Lung (tissue), 11 donors: ENCODE measurements at regions not wholly inside any gene's neighbourhood (a gene's known extent, or its start where the extent isn't known, plus 50 kb on each side); places are given as distances from the start of the nearest gene placed in this dataset.

Experiments used
- ATAC-seq: fragments of 200-7000 bp; cut with Tn5 transposase; one replicate; pipeline ENCODE4 v1.9.1; 2020; ENCODE audit warnings: moderate number of reproducible peaks; ENCODE audit not compliant: insufficient read depth, low FRiP score
- DNase-seq, 3 donors: peaks; one replicate each; pipeline ENCODE4 v3.0.0-alpha.2; 2013 to 2017
- H3K27ac ChIP-seq, 2 donors: one replicate each; pipeline ENCODE4 v1.5.1; 2013; ENCODE audit warnings: mild to moderate bottlenecking in 2 of 2, moderate library complexity in 2 of 2, control low read depth in 1 of 2, inconsistent platforms in 1 of 2, low read depth in 1 of 2, low read length in 1 of 2
- H3K27me3 ChIP-seq, 3 donors: one replicate each; pipeline ENCODE4 v1.5.1; 2013; ENCODE audit warnings: low read length in 2 of 3; ENCODE audit not compliant: control insufficient read depth in 3 of 3, insufficient read depth in 3 of 3
- H3K36me3 ChIP-seq, 4 donors: one replicate each; pipeline ENCODE4 v1.5.1; 2013; ENCODE audit warnings: low read length in 4 of 4, mild to moderate bottlenecking in 1 of 4, moderate library complexity in 1 of 4; ENCODE audit not compliant: control insufficient read depth in 4 of 4, insufficient read depth in 4 of 4
- H3K4me1 ChIP-seq, 5 donors: one replicate each; pipeline ENCODE4 v1.5.1; 2013; ENCODE audit warnings: low read length in 5 of 5, mild to moderate bottlenecking in 2 of 5, moderate library complexity in 1 of 5; ENCODE audit not compliant: control insufficient read depth in 5 of 5, insufficient read depth in 5 of 5
- H3K4me3 ChIP-seq: one replicate; pipeline ENCODE4 v1.5.1; 2013; ENCODE audit warnings: mild to moderate bottlenecking, control low read depth, moderate library complexity
- H3K9ac ChIP-seq, 2 donors: one replicate each; pipeline ENCODE4 v1.5.1; 2013; ENCODE audit warnings: low read length in 2 of 2, control low read depth in 1 of 2; ENCODE audit not compliant: insufficient read depth in 1 of 2
- H3K9me3 ChIP-seq, 4 donors: one replicate each; pipeline ENCODE4 v1.5.1; 2013; ENCODE audit warnings: low read length in 3 of 4, mild to moderate bottlenecking in 1 of 4, moderate library complexity in 1 of 4; ENCODE audit not compliant: control insufficient read depth in 4 of 4, insufficient read depth in 3 of 4
- WGBS, 2 donors: extraction: QIAGEN DNeasy Blood & Tissue Kit; methylation state at CpG; one replicate each; pipeline ENCODE4 v1.1.7; 2013; 5-methylcytosine and 5-hydroxymethylcytosine counted together
- TF ChIP-seq, protein P1 (sequence below): IDR thresholded peaks from 2 replicates; pipeline ENCODE4 v1.5.1; 2012; ENCODE audit warnings: mild to moderate bottlenecking; ENCODE audit errors: control extremely low read depth, extremely low read depth
- donor health status: control.
- donor health status: control.
- donor health status: Bipolar disorder and iron deficiency.
- donor health status: healthy.
- donor health status: DM: yes; HTN: yes; CAD: no.

DNA sequence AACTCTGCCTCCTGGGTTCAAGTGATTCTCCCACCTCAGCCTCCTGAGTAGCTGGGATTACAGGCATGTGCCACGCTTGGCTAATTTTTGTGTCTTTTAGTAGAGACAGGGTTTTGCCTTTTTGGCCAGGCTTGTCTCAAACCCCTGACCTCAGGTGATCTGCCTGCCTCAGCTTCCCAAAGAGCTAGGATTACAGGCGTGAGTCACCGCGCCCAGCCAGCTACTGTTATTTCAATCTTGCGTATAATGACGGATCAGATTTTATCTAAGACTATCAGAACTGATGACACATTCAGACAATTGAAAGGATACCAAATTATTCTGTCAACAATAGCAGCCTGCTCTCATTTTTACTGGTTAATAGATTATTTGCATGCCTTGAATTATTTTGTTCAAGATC, 612.2 kb downstream of the ZIC1 start:
- no peak for DNase-seq
- Histone ChIP-seq H3K27me3 (no peaks in the 10 kb centered on the region), H3K9ac (no peak overlapping the region), H3K27ac (no peak overlapping the region), H3K4me3 (no peak overlapping the region), H3K4me1 (no peaks in the 10 kb centered on the region), H3K36me3 (no peaks in the 10 kb centered on the region), H3K9me3 (no peaks in the 10 kb centered on the region)
- 92 to 97% methylated on average over 6 of the region's 6 CpGs for WGBS, 2 donors
- no peak for ATAC-seq
- TF ChIP-seq, protein P1, sequence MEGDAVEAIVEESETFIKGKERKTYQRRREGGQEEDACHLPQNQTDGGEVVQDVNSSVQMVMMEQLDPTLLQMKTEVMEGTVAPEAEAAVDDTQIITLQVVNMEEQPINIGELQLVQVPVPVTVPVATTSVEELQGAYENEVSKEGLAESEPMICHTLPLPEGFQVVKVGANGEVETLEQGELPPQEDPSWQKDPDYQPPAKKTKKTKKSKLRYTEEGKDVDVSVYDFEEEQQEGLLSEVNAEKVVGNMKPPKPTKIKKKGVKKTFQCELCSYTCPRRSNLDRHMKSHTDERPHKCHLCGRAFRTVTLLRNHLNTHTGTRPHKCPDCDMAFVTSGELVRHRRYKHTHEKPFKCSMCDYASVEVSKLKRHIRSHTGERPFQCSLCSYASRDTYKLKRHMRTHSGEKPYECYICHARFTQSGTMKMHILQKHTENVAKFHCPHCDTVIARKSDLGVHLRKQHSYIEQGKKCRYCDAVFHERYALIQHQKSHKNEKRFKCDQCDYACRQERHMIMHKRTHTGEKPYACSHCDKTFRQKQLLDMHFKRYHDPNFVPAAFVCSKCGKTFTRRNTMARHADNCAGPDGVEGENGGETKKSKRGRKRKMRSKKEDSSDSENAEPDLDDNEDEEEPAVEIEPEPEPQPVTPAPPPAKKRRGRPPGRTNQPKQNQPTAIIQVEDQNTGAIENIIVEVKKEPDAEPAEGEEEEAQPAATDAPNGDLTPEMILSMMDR = no peak

DNA sequence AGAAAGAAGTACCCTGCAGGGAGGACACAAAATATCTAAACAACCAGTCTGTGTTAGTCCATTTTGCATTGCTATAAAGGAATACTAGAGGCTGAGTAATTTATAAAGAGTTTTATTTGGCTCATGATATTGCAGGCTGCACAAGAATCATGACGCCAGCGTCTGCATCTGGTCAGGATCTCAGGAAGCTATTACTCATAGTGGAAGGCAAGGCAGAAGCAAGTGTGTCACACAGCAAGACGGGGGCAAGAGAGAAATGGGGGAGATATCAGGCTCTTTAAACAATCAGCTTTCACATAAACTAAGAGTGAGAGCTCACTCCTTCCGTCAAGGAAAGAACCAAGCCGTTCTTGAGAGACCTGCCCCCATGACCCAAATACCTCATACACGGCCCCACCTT, 614.8 kb downstream of the ZIC1 start:
- WGBS, 2 donors = 71 to 78% methylated on average over 6 of the region's 6 CpGs
- ATAC-seq = no peak
- no peak overlapping the region for H3K4me3 ChIP-seq
- H3K9ac ChIP-seq = no peak overlapping the region
- H3K9me3 ChIP-seq = no peaks in the 10 kb centered on the region
- H3K4me1 ChIP-seq = no peaks in the 10 kb centered on the region
- no peak for DNase-seq
- TF ChIP-seq, protein P1 = no peak
- H3K36me3 ChIP-seq = no peaks in the 10 kb centered on the region
- H3K27ac ChIP-seq = no peak overlapping the region
- H3K27me3 ChIP-seq = no peaks in the 10 kb centered on the region

DNA sequence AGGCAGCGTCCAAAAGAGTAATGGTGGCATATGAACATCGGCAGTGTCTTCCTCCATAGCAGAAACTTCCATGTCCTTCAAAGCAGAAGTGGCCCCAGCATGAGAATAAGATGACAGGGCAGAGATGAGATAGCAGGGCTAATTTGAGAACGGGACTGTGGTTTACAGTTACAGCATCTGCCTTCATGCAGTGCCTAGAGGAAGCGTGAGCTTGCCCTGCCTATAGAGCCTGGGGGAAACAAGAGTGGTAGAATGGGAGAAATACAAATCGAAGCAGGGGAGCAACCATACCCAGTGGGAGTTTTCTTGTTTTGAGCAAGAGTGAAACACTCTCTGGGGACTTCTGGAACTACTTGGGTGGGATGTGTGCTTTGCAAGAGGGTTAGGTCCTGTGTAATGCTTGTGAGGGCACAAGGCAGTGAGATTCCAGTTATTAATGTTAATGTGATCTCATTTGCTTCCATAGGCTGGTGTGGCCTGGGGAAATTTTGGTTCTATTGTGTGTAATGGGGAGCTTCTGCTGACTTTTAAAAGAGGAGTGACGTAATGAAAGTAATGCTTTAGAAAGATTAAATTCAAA, 616.9 kb downstream of the ZIC1 start:
- ATAC-seq = no peak
- no peak overlapping the region for H3K27ac ChIP-seq
- H3K36me3 ChIP-seq = no peaks in the 10 kb centered on the region
- H3K4me1 ChIP-seq = no peaks in the 10 kb centered on the region
- no peak overlapping the region for H3K4me3 ChIP-seq
- TF ChIP-seq, protein P1 = no peak
- no peak for DNase-seq
- H3K9ac ChIP-seq = no peak overlapping the region
- 87 to 92% methylated on average over 6 of the region's 6 CpGs for WGBS, 2 donors
- no peaks in the 10 kb centered on the region for H3K9me3 ChIP-seq
- H3K27me3 ChIP-seq = peaks cover 0 to 3% (median 0%) of the 10 kb centered on the region in 3 donors

DNA sequence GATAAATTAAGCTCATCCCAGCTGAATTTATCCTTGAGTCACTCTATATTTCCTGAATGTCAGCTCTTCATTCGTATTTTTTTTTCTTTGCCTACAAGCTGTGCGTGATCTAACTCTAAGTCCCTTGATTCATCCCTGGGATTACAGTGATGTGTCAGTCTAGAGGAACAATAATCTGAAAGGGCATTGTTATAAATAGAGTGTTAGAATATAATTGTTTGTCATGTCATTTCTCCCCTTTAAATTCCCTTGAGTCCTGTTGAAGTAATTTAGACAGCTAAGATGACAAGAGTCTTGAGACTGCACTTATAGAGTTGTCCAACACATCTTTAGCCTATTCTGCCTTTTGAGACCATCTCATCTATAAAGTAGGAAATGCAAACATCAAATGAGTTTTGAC, 621.8 kb downstream of the ZIC1 start:
- H3K27ac ChIP-seq = no peak overlapping the region
- DNase-seq (no peak), ATAC-seq (no peak)
- no peak overlapping the region for H3K9ac ChIP-seq
- WGBS, 2 donors = 81 to 83% methylated on average over 2 of the region's 2 CpGs
- H3K4me1 ChIP-seq = no peaks in the 10 kb centered on the region
- peaks cover 0 to 3% (median 0%) of the 10 kb centered on the region in 3 donors for H3K27me3 ChIP-seq
- H3K9me3 ChIP-seq = no peaks in the 10 kb centered on the region
- H3K36me3 ChIP-seq = no peaks in the 10 kb centered on the region
- H3K4me3 ChIP-seq = no peak overlapping the region
- TF ChIP-seq, protein P1 = no peak
